B cell (primary cell): ENCODE measurements at regions not wholly inside any gene's neighbourhood (a gene's known extent, or its start where the extent isn't known, plus 50 kb on each side); places are given as distances from the start of the nearest gene placed in this dataset.

ENCODE experiments used
- CTCF ChIP-seq: fragments of 200-600 bp; IDR thresholded peaks from one replicate; pipeline ENCODE4 v1.8.0; 2022; ENCODE audit warnings: antibody characterized with exemption, mild to moderate bottlenecking
- EZH2 ChIP-seq: IDR thresholded peaks from 2 replicates; pipeline ENCODE4 v1.6.1; 2012; ENCODE audit warnings: borderline replicate concordance, low read depth, mild to moderate bottlenecking, moderate library complexity, low read length; ENCODE audit not compliant: insufficient read depth, poor library complexity, severe bottlenecking

GRCh38 chr6:15090145-15090579, 155.7 kb upstream of the JARID2 start:
- TF ChIP-seq EZH2 = no peak
- no peak for TF ChIP-seq CTCF
